MM.1S (cell line): ENCODE measurements at regions not wholly inside any gene's neighbourhood (a gene's known extent, or its start where the extent isn't known, plus 50 kb on each side); places are given as distances from the start of the nearest gene placed in this dataset.

ENCODE experiments used
- DNase-seq: peaks from one replicate; pipeline ENCODE4 v3.0.0-alpha.2; 2015
- H2AFZ ChIP-seq: fragments of 300-600 bp; sonication (generic); 2 replicates; pipeline ENCODE4 v1.6.0; 2016; ENCODE audit warnings: antibody characterized with exemption, low read length
- H3F3A ChIP-seq: fragments of 300-600 bp; sonication (generic); 2 replicates; pipeline ENCODE4 v1.6.1; 2016; ENCODE audit warnings: mild to moderate bottlenecking, antibody characterized with exemption, low read length, moderate library complexity, mixed read lengths; ENCODE audit not compliant: insufficient read depth
- H3K27ac ChIP-seq: fragments of 300-600 bp; sonication (generic); 2 replicates; pipeline ENCODE4 v1.5.1; 2016; ENCODE audit warnings: mild to moderate bottlenecking, low read length
- H3K27me3 ChIP-seq: fragments of 300-600 bp; sonication (generic); replicated peaks from 2 replicates; pipeline ENCODE4 v1.6.0; 2016; ENCODE audit warnings: low read length; ENCODE audit not compliant: insufficient read depth
- H3K36me3 ChIP-seq: fragments of 300-600 bp; sonication (generic); replicated peaks from 2 replicates; pipeline ENCODE4 v1.6.1; 2016; ENCODE audit warnings: mild to moderate bottlenecking, low read length, mixed read lengths; ENCODE audit not compliant: insufficient read depth
- H3K4me1 ChIP-seq: fragments of 300-600 bp; sonication (generic); 2 replicates; pipeline ENCODE4 v1.6.1; 2016; ENCODE audit warnings: low read length, mixed read lengths
- H3K4me2 ChIP-seq: fragments of 300-600 bp; sonication (generic); 2 replicates; pipeline ENCODE4 v1.6.0; 2016; ENCODE audit warnings: low read depth, low read length
- H3K4me3 ChIP-seq: fragments of 300-600 bp; sonication (generic); 2 replicates; pipeline ENCODE4 v1.5.1; 2016; ENCODE audit warnings: low read length, mixed read lengths
- H3K79me2 ChIP-seq: fragments of 300-600 bp; sonication (generic); 2 replicates; pipeline ENCODE4 v1.6.1; 2016; ENCODE audit warnings: mixed run types, low read length, mixed read lengths
- H3K9ac ChIP-seq: fragments of 300-600 bp; sonication (generic); 2 replicates; pipeline ENCODE4 v1.6.1; 2016; ENCODE audit warnings: low read length, mixed read lengths
- H3K9me2 ChIP-seq: fragments of 300-600 bp; sonication (generic); replicated peaks from 2 replicates; pipeline ENCODE4 v1.6.1; 2016; ENCODE audit warnings: mild to moderate bottlenecking, low read length, mixed read lengths; ENCODE audit not compliant: insufficient read depth
- H3K9me3 ChIP-seq: fragments of 300-600 bp; sonication (generic); replicated peaks from 2 replicates; pipeline ENCODE4 v1.6.1; 2016; ENCODE audit warnings: mild to moderate bottlenecking, low read length, mixed read lengths; ENCODE audit not compliant: insufficient read depth
- H4K20me1 ChIP-seq: fragments of 300-600 bp; sonication (generic); 2 replicates; pipeline ENCODE4 v1.6.1; 2016; ENCODE audit warnings: mild to moderate bottlenecking, low read length, moderate library complexity, mixed read lengths; ENCODE audit not compliant: insufficient read depth
- EZH2 ChIP-seq: fragments of 300-600 bp; sonication (generic); optimal IDR thresholded peaks from 2 replicates; pipeline ENCODE3; 2017; ENCODE audit warnings: low read depth, mild to moderate bottlenecking, antibody characterized with exemption, low read length, mixed read lengths
- EZH2phosphoT487 ChIP-seq: fragments of 300-600 bp; sonication (generic); IDR thresholded peaks from 2 replicates; pipeline ENCODE4 v1.6.1; 2018; ENCODE audit warnings: antibody characterized with exemption, low read length
- TF ChIP-seq, protein P1 (sequence below): fragments of 300-600 bp; sonication (generic); IDR thresholded peaks from 2 replicates; pipeline ENCODE4 v1.5.1; 2016; ENCODE audit warnings: antibody characterized with exemption, low read length, mixed read lengths

GRCh38 chr3:153967260-153967659 is 153.9 kb upstream of the ARHGEF26 start:
- H3K9ac ChIP-seq: no peak overlapping the region
- H3K9me2 ChIP-seq: no peaks in the 10 kb centered on the region
- 0 out of 2 replicates have a peak, but pooled peaks cover 5% of the 10 kb centered on the region for H3F3A ChIP-seq
- H3K4me1 ChIP-seq: peaks cover 15% of the 10 kb centered on the region
- H3K36me3 ChIP-seq: no peaks in the 10 kb centered on the region
- H3K4me3 ChIP-seq: no peak overlapping the region
- no peak overlapping the region for H3K27ac ChIP-seq
- H3K79me2 ChIP-seq: no peaks in the 10 kb centered on the region
- TF ChIP-seq EZH2 (no peak), EZH2phosphoT487 (no peak)
- TF ChIP-seq, protein P1, sequence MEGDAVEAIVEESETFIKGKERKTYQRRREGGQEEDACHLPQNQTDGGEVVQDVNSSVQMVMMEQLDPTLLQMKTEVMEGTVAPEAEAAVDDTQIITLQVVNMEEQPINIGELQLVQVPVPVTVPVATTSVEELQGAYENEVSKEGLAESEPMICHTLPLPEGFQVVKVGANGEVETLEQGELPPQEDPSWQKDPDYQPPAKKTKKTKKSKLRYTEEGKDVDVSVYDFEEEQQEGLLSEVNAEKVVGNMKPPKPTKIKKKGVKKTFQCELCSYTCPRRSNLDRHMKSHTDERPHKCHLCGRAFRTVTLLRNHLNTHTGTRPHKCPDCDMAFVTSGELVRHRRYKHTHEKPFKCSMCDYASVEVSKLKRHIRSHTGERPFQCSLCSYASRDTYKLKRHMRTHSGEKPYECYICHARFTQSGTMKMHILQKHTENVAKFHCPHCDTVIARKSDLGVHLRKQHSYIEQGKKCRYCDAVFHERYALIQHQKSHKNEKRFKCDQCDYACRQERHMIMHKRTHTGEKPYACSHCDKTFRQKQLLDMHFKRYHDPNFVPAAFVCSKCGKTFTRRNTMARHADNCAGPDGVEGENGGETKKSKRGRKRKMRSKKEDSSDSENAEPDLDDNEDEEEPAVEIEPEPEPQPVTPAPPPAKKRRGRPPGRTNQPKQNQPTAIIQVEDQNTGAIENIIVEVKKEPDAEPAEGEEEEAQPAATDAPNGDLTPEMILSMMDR: no peak
- no peak overlapping the region for H2AFZ ChIP-seq
- H3K4me2 ChIP-seq: no peak overlapping the region
- no peaks in the 10 kb centered on the region for H3K9me3 ChIP-seq
- no peaks in the 10 kb centered on the region for H3K27me3 ChIP-seq
- H4K20me1 ChIP-seq: no peaks in the 10 kb centered on the region
- no peak for DNase-seq

DNA sequence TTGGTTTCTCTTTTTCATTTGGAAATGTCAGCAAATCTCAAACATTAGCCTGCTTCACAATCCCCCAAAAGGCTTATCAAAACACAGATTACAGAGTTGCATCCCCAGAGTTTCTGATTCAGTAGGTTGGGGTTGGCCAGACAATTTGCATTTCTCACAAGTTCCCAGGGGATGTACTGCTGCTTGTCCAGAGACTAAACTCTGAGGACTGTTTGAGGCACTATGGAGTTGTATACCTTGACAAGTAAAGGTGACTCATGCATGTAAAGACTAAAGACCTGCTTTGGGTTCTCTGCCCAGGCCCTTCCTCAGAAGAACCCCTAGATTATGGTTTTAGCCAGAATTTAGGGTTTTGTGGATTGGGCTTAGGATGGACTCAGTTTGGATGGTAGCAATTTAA is 151.1 kb upstream of the ARHGEF26 start:
- Histone ChIP-seq H3K79me2 (no peaks in the 10 kb centered on the region), H3K4me1 (peaks cover 31% of the 10 kb centered on the region), H3K4me2 (no peak overlapping the region), H3K27ac (no peak overlapping the region), H3F3A (0 out of 2 replicates have a peak, but pooled peaks cover 5% of the 10 kb centered on the region), H2AFZ (no peak overlapping the region), H3K9me3 (no peaks in the 10 kb centered on the region), H3K9me2 (no peaks in the 10 kb centered on the region), H3K9ac (no peak overlapping the region), H3K4me3 (no peak overlapping the region), H3K36me3 (no peaks in the 10 kb centered on the region), H3K27me3 (no peaks in the 10 kb centered on the region), H4K20me1 (no peaks in the 10 kb centered on the region)
- TF ChIP-seq EZH2phosphoT487 (no peak), EZH2 (no peak)
- TF ChIP-seq, protein P1: no peak
- DNase-seq: peak; percentile 48

- DNase-seq: peak; percentile 46
- Histone ChIP-seq H3F3A (0 out of 2 replicates have a peak, but pooled peaks cover 5% of the 10 kb centered on the region), H3K4me3 (no peak overlapping the region), H3K9me3 (no peaks in the 10 kb centered on the region), H3K36me3 (no peaks in the 10 kb centered on the region), H3K27me3 (no peaks in the 10 kb centered on the region), H3K9me2 (no peaks in the 10 kb centered on the region), H3K4me2 (no peak overlapping the region), H3K79me2 (no peaks in the 10 kb centered on the region), H3K4me1 (peaks cover 31% of the 10 kb centered on the region), H3K9ac (no peak overlapping the region), H2AFZ (no peak overlapping the region), H3K27ac (no peak overlapping the region), H4K20me1 (no peaks in the 10 kb centered on the region)
- TF ChIP-seq, protein P1: peak; percentile 74
- TF ChIP-seq EZH2: no peak
Observed at GRCh38 chr3:153970741-153971347, 150.3 kb upstream of the ARHGEF26 start.
